GM11168 (cell line): ENCODE measurements at regions not wholly inside any gene's neighbourhood (a gene's known extent, or its start where the extent isn't known, plus 50 kb on each side); places are given as distances from the start of the nearest gene placed in this dataset.

Experiments used
- in situ Hi-C: fragments of 300-500 bp; cut with MboI; formaldehyde crosslinking; loops from one replicate; pipeline ENCODE4 v1.12.0; 2022; ENCODE audit warnings: low sequenced_read_pairs; ENCODE audit not compliant: unreplicated experiment

GRCh38 chr6:44655412-44656342 is 268.2 kb downstream of the CDC5L start:
- in situ Hi-C loops: loop anchor here (10.0 to 25.0 kb wide), 2 partner anchors 1059 to 1257 kb away; no protein-coding TSS in a partner anchor

GRCh38 chr6:44656691-44657090 is 269.2 kb downstream of the CDC5L start:
- in situ Hi-C loops: loop anchor here (10.0 to 25.0 kb wide), 2 partner anchors 1058 to 1256 kb away; no protein-coding TSS in a partner anchor

- in situ Hi-C loops: loop anchor here (10.0 to 25.0 kb wide), 2 partner anchors 1057 to 1255 kb away; no protein-coding TSS in a partner anchor
Observed at GRCh38 chr6:44657206-44657819, 269.8 kb downstream of the CDC5L start.

GRCh38 chr6:44658571-44658970 is 271.1 kb downstream of the CDC5L start:
- in situ Hi-C loops: loop anchor here (10.0 to 25.0 kb wide), 2 partner anchors 1056 to 1254 kb away; no protein-coding TSS in a partner anchor

GRCh38 chr6:44659726-44660125 is 272.2 kb downstream of the CDC5L start:
- in situ Hi-C loops: loop anchor here (10.0 to 25.0 kb wide), 2 partner anchors 1055 to 1253 kb away; no protein-coding TSS in a partner anchor

GRCh38 chr6:44660561-44661220 is 273.2 kb downstream of the CDC5L start:
- in situ Hi-C loops: loop anchor here (25.0 kb wide), 1 partner anchor 1252 kb away; no protein-coding TSS in a partner anchor

- in situ Hi-C loops: loop anchor here (25.0 kb wide), 1 partner anchor 1251 kb away; no protein-coding TSS in a partner anchor
Observed at GRCh38 chr6:44661221-44662008, 273.9 kb downstream of the CDC5L start.

GRCh38 chr6:44662461-44663121 is 275.1 kb downstream of the CDC5L start:
- in situ Hi-C loops: loop anchor here (25.0 kb wide), 1 partner anchor 1250 kb away; no protein-coding TSS in a partner anchor

- in situ Hi-C loops: loop anchor here (25.0 kb wide), 1 partner anchor 1248 kb away; no protein-coding TSS in a partner anchor
Observed at GRCh38 chr6:44663860-44664634, 276.5 kb downstream of the CDC5L start.

GRCh38 chr6:44664716-44665115 is 277.2 kb downstream of the CDC5L start:
- in situ Hi-C loops: loop anchor here (25.0 kb wide), 1 partner anchor 1248 kb away; no protein-coding TSS in a partner anchor

- in situ Hi-C loops: loop anchor here (25.0 kb wide), 1 partner anchor 1247 kb away; no protein-coding TSS in a partner anchor
Observed at GRCh38 chr6:44665143-44665542, 277.6 kb downstream of the CDC5L start.

GRCh38 chr6:44665683-44666082 is 278.2 kb downstream of the CDC5L start:
- in situ Hi-C loops: loop anchor here (25.0 kb wide), 1 partner anchor 1247 kb away; no protein-coding TSS in a partner anchor

- in situ Hi-C loops: loop anchor here (25.0 kb wide), 1 partner anchor 1246 kb away; no protein-coding TSS in a partner anchor
Observed at GRCh38 chr6:44666324-44666723, 278.8 kb downstream of the CDC5L start.

GRCh38 chr6:44667226-44667625 is 279.7 kb downstream of the CDC5L start:
- in situ Hi-C loops: loop anchor here (25.0 kb wide), 1 partner anchor 1245 kb away; no protein-coding TSS in a partner anchor

GRCh38 chr6:44667668-44668390 is 280.3 kb downstream of the CDC5L start:
- in situ Hi-C loops: loop anchor here (25.0 kb wide), 1 partner anchor 1244 kb away; no protein-coding TSS in a partner anchor

GRCh38 chr6:44668391-44668930 is 281.0 kb downstream of the CDC5L start:
- in situ Hi-C loops: loop anchor here (25.0 kb wide), 1 partner anchor 1244 kb away; no protein-coding TSS in a partner anchor
